ENCODE measurements at regions not wholly inside any gene's neighbourhood (a gene's known extent, or its start where the extent isn't known, plus 50 kb on each side); places are given as distances from the start of the nearest gene placed in this dataset.

DNA sequence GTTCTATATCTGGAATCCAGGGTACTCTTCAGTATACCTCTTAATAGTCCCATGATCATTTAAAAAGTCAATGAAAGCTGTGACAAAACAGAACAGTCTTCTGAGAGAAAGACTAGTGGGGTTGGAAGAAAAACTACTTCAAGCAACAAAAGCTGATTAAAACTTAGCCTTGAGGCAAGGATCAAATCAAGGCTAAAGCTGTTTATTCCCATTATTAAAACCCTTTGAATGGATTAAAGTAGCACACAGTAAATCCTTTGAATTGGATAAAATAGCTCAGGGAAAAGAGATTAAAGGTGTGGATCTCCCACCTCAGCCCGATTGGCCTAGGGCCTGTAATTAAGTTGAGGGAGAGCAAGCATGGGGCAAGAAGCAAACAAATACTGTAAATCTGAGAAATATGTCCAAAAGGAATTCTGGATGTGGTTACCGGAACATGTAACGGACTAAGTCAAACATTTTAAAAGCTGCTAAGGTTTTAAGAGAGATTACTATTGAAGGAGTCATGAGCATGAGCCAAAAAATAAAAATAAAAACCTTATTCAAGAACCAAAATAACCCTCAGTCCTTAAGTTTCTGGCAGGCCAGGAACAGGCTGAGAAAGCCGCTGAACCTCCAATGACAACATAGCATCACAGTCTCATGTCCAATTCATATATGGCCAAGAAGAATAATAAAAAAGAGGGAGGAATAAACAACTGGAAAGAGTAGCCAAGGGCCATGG, 257.3 kb upstream of the NEIL3 start:
- no peak for TF ChIP-seq CTCF (IDR thresholded peaks at IDR 0.05)
- no peak for TF ChIP-seq POLR2A (IDR thresholded peaks at IDR 0.05)

Measured in adrenal gland (tissue), 5 donors.